ENCODE measurements at regions not wholly inside any gene's neighbourhood (a gene's known extent, or its start where the extent isn't known, plus 50 kb on each side); places are given as distances from the start of the nearest gene placed in this dataset.
"Not testable (repeated sequence)": the region's sequence is repeated elsewhere in the genome, so short reads cannot be mapped to it uniquely, and the experiment has no call there.

DNA sequence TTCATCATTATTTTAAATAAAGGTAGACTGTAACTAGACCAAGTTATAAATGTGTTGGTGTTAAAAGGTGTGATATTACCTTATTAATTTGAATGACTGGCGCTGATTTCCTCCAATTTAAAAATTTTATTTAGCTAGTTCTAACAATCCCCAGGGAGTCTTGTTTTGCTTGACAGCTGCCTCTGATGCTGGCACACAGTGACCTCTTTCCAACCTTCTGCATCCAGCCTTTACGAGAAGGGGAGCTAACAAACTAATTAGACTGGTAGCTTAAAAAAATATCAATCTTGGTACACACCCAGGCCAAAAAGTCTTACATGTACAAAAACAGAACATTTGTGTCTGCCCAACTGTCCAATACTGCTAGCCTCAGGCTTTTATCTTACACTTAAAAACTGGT lies 51.8 kb upstream of the ENPEP start:
- DNase-seq (ENCODE audit: low spot score) = no peak

DNA sequence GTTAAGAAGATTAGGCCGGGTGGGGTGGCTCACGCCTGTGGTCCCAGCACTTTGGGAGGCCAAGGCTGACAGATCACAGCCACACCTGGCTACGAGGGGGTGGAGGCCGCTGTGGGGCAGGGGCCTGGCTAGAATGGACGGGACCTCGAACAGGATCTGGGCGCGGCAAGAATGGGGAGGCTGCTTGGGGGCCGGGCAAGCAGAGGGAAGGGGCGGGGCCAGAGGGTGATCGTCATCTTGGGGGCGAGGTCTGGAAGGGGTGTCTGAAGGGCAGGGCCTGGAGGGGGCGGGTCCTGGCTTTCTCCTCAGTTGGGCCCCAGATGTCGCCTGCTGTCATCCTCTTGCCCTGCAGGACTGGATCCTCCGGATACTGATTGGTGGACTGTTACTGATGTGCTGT lies 57.3 kb upstream of the ENPEP start:
- DNase-seq (ENCODE audit: low spot score) = no peak

DNA sequence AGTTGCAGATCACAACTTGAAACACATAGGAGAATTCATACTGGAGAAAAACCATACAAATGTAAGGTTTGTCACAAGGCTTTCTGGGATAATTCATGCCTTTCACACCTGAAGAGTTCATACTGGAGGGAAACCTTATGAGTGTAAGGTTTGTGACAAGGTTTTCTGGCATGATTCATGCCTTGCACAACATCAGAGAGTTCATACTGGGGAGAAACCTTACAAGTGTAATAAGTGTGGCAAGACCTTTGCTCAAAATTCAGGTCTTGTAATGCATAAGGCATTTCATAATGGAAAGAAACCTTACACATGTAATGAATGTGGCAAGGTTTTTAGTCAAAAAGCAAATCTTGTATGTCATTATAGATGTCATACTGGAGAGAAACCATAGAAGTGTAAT lies 58.8 kb upstream of the ENPEP start:
- no peak for DNase-seq (ENCODE audit: low spot score)

DNA sequence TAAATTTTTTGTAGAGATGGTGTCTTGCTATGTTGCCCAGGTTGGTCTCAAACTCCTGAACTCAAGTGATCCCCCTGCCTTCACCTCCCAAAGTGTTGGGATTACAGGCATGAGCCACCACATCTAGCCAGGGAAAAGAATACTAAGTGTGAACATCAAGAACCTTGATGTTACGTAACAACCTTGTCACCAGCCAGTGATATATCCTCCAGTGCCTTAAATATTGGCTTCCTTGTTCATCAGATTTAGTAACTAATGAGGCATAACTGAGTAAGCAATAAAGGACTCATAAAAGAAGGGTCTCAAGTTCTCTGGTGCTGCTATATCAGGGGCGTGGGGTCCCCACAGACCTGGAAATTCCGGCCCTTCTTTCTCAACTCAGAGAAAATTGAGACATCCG lies 60.5 kb upstream of the ENPEP start:
- no peak for DNase-seq (ENCODE audit: low spot score)

DNA sequence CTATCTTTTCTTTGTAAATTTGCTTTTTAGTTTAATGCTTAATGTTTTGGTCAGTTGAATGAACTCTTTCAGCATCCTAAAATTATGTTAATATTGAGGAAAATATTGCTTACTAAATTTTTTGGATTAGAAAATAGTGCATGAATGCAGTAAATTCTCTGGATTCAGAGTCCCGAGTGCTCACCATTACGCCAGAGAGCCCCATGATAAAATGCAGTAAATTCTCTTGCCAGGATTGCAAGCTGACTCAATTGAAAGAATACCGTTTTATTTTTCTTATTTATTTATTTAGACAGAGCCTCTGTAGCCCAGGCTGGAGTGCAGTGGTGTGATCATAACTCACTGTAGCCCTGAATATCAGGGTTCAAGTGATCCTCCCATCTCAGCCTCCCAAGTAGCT lies 60.9 kb upstream of the ENPEP start:
- DNase-seq (ENCODE audit: low spot score) = no peak

DNA sequence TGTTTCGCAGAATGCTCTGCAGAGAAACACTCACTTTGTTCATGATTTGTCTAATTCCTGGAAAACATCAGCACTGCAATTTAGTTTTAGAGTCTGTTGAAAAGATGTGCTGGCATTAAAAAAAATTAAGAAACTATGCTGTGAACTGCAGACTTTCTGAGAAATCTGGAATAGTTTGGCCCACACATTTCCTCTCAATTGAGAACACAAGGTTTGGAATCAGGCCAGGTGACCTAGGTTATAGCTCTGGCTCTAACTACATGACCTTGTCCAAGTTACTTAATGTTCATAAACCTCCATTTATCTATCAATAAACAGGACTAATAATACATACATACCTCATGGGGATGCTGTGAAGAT lies 61.4 kb upstream of the ENPEP start:
- no peak for DNase-seq (ENCODE audit: low spot score)

DNA sequence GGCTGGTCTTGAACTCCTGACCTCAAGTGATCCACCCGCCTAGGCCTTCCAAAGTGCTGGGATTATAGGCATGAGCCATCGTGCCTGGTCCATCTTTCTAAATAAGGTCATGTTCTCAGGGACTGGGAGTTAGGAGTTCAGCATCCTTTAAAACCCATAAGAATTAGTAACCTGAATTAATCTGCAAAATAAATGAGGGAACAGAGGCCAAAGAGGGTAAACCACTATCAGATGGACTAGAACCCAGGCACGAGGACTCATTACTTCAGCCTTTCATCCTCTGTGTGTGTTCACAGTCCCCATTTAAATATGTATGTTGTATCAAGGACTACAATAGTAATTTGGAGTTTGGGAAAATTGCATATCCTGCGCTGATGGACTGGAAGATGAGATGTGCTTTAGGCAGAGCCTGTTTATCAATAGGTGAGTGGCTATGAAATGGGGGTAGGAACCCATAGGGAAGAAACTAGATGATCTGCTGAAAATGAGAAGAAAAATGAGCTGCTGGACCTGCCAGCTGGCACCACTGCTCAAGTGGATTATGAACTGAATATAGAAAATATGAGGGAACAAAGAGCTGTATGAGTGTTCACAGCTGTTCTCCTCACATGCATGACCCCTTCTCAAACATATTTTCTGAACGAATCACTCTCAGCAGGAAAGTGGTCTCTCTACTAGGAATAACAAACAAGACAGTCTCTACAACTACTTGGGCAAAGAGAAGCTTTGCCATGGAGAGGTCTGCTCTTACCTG lies 62.0 kb upstream of the ENPEP start:
- not testable (repeated sequence) for DNase-seq (ENCODE audit: low spot score)

DNA sequence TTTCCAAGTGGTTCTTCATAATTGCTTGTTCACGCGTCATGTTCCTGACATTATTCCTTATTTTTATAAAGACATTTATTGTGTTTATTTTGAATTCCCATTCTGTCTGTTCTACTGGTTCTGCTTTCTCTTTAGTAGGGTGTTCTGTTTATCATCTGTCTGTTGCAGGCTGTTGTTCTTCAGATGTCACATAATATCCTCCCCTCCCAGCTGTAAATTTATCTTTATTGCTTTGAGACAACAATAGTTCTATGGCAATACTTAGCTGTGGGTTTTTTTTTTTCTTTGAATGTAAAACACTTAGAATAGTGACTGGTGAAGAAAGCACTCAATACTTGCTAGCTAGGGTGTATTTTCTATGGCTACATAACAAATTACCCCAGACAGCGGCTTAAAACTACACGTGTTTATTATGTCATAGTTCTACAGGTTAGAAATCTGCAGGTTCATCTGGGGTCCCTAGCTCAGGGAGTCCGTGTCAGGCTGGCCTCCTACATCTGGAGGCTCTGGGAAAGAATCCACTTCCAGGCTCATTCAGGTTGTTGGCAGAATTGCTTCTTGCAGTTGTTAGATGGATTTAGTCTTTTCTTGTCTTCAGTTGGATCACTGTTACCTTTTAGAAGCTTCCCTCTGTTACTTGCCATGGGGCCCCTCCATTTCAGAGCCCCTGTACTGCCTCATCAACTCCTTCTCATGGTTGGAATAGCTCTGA lies 63.4 kb upstream of the ENPEP start:
- no peak for DNase-seq (ENCODE audit: low spot score)

DNA sequence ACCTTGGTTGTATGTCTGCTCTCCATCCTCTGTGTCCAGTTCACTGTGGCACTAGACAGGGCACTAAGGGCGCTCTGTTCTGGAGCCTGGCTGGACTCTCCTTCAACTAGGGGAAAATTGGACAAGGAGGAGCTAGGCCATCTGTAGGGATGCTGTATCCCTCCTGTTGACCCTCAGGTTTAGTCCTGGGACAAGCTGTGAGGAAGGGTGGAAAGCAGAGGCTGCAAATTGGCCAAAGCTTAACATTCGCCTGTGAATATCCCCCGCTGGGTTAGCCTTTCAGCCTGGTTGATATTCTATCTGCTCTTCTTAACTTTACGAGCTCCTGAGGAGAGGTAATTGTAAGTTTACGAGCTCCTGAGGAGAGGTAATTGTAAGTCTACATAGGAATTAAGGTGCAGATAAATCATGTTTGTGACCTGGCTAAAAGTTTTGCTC lies 64.4 kb upstream of the ENPEP start:
- peak; percentile 60 for DNase-seq (ENCODE audit: low spot score)

DNA sequence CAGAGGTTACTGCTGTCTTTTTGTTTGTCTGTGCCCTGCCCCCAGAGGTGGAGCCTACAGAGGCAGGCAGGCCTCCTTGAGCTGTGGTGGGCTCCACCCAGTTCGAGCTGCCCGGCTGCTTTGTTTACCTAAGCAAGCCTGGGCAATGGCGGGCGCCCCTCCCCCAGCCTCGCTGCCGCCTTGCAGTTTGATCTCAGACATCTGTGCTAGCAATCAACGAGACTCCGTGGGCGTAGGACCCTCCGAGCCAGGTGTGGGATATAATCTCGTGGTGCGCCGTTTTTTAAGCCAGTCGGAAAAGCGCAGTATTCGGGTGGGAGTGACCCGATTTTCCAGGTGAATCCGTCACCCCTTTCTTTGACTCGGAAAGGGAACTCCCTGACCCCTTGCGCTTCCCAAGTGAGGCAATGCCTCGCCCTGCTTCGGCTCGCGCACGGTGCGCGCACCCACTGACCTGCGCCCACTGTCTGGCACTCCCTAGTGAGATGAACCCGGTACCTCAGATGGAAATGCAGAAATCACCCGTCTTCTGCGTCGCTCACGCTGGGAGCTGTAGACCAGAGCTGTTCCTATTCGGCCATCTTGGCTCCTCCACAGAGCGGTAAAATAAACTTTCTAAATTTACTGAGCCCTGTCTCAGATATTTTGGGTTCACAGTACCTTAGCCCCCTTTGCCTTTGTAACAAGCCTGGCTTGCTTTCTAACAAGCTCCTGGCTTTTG lies 64.9 kb upstream of the ENPEP start:
- DNase-seq (ENCODE audit: low spot score) = not testable (repeated sequence)

DNA sequence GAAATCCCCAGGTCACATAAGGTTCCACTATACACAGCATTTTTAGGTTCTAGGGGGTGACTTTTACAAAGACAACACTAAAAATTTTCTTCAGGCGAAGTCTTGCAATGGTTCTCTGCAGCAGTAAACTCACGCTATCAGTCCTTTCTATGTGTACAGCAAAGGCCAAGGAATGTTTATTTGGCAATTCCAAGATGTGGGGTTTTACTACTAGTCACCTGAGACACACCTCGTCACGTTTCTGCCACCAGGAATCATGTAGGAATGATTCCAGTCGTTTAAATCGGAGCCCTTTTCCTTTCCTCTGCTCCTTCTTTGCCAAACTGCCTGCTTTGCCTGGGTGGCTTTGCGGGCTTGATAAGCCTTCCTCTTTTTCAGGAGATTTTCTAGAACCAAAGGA lies 75.9 kb upstream of the ENPEP start:
- DNase-seq (ENCODE audit: low spot score) = no peak

DNA sequence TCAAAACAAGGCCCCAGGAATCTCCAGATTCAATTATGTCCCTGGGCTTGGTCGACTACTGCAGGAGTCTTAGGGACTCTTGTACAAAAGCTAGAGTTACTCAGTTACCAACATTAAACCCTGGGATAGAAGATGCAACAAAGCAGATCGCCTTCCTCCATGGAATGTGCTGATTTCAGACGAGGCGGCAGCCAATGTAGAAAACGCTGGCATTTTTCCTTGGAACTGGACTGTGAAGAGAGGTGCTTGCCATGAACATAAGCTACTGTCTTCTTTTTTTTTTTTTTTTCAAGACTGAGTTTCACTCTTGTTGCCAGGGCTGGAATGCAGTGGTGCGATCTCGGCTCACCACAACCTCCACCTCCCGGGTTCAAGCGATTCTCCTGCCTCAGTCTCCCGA lies 76.9 kb upstream of the ENPEP start:
- not testable (repeated sequence) for DNase-seq (ENCODE audit: low spot score)

DNA sequence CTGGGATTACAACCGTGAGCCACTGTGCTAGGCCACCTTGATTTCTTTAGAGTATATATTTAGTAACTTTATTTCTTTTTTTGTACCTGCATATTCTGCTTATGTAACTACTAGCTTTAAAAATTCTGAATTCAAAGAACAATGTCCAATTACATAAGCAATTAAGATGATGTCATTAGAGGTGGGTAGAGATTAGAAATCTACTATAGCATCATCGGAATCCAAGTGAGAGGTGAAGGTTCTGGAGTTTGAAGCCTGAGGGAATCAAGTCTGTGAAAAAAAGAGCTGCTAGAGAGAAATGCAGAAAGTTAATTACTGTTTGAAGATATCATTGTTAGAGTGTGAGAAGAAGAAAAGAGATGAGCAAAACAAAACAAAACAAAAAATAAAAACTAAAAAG lies 79.0 kb upstream of the ENPEP start:
- no peak for DNase-seq (ENCODE audit: low spot score)

DNA sequence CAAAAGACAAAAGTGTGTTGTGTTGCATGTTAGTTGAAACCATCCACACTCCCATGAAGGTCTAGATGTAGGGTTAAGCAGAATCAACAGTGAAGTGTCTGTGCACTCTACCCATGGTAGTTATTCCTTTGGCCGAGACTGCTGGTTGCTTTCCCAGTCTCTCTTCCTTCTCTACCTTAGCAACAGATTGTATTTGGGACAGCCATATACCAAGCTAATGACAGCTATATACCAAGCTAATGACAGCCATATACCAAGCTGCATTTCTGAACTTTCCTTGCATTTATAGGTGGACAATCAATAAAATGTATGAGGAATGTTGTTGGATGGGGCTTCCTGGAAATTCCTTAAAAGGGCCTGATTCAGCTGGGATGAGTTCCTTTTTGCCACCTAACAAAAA lies 80.5 kb upstream of the ENPEP start:
- no peak for DNase-seq (ENCODE audit: low spot score)

DNA sequence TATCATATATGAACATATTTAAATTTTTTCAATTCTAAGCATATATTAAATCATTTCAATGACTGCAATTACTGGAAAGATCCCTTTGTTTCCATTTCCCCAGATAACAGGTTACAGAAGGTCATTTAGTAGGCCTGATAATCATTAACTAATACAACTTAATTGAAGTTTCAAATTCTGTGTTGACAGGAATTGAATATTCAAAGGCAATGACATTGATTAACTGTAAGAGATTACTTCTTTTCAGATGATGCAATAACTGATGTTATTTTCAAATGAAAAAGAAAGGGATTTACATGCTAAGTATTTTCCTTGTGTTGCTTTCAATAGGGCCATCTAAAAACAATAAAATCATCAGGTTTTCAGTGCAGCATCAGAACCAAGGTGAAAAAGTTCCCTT lies 81.1 kb upstream of the ENPEP start:
- DNase-seq (ENCODE audit: low spot score) = no peak

DNA sequence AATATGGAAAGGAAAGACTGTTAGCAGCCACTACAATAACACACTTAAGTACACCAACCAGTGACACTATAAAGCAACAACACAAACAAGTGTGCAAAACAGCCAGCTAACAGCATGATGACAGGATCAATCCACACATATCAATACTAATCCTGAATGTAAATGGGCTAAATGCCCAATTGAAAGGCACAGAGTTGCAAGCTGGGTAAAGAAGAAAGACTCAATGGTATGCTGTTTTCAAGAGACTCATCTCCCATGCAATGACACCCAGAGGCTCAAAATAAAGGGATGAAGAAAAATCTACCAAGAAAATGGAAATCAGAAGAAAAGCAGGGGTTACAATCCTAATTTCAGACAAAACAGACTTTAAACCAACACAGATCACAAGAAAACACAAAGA lies 94.2 kb upstream of the ENPEP start:
- no peak for DNase-seq (ENCODE audit: low spot score)

DNA sequence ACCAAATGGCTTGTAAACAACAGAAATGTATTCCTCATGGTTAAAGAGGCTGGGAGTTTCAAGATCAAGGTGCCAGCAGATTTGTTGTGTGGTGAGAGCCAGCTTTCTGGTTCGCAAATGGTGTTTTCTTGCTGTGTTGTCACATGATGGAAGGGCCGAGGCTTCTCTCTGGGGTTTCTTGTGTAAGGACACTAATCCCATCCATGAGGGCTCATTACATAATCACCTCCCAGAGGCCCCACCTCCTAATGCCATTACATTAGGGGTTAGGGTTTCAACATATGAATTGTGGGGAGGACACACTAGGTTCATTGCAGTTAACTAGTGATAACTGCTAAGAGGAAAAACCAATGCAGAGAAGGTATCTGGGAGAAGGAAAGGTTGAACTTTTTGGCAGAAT lies 103.5 kb upstream of the ENPEP start:
- no peak for DNase-seq (ENCODE audit: low spot score)

DNA sequence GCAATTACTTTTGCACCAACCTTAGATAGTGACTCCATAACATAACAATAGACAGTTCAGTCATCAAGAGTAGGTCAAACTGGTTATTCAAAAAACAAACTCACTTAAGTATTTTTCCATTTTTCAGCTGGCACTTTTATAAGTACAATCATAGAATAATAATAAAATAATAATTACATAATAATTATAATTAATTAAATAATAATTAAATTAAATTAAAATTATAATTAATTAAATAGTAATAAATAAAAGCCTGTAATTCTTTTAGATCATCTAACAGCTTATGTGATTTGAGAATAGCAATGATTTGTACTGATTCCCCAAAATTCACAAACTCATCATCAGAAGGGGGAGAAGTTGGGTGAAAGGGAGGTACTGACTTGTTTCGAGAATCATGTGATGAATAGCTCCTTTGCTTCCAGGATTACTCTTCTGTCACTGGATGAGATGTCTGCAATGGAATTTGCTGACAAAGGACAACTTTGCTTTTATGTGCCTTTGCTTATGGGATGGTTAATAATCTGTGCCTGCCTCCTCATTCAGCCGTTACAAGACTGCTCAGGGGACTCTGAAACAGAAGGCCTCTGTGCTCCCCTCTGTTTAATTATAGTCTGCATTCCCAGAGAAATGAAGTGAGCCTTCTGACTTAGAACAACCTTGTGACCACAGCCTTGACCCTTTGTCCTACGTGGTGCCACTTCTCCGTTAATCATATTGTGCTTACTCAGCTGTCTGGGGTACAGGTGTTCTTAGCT lies 104.8 kb upstream of the ENPEP start:
- no peak for DNase-seq (ENCODE audit: low spot score)

DNA sequence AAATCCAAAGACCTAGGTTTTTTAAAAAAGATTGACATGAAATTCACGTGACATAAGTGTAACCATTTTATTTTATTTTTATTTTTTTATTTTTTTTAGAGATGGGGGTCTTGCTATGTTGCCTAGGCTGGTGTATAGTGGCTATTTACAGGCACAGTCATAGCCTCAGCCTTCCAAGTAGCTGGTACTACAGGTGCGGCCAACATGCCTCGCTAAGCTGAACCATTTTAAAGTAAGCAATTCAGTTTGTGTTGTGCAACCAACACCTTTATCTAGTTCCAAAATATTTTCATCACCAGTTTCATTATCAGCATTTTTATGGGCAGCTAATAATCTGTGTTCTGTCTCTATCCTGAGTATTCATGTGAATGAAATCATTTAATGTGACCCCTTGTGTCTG lies 107.5 kb upstream of the ENPEP start:
- DNase-seq (ENCODE audit: low spot score) = no peak

DNA sequence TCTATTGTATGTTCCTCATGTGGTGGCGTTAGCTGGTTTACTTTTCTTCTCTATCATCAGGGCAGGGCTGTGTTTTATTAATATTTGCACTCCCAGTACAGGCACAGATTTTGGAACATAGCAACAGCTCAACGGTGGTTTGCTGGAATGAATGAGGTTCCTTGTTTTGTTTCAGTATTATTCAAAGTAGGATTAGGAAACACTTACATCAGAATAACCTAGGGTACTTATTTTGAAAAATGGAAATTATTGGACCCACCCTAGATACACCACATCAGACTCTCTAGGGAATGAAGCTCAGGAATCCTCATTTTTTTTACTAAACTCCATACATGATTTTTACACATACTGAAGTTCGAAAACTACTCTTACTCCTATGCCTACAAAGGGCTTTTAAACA lies 108.8 kb upstream of the ENPEP start:
- no peak for DNase-seq (ENCODE audit: low spot score)

DNA sequence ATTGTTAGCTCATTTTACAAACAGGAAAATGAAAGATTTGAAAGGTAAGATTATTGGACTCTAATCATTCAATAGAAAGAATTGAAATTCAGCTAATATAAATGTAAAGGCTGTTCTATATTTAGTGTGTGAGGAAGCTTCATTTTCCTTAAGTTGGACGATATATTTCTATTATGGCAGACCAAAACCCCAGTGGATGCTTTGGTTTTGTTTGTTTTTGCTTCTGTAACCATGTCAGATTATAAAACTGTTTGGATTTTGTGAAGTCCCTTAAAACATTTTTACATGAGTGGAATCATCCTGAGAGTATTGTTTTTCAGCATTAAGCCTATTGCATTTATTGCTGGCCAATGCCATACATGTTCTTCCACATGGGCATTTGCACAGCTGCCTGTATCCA lies 110.2 kb upstream of the ENPEP start:
- DNase-seq (ENCODE audit: low spot score) = no peak

DNA sequence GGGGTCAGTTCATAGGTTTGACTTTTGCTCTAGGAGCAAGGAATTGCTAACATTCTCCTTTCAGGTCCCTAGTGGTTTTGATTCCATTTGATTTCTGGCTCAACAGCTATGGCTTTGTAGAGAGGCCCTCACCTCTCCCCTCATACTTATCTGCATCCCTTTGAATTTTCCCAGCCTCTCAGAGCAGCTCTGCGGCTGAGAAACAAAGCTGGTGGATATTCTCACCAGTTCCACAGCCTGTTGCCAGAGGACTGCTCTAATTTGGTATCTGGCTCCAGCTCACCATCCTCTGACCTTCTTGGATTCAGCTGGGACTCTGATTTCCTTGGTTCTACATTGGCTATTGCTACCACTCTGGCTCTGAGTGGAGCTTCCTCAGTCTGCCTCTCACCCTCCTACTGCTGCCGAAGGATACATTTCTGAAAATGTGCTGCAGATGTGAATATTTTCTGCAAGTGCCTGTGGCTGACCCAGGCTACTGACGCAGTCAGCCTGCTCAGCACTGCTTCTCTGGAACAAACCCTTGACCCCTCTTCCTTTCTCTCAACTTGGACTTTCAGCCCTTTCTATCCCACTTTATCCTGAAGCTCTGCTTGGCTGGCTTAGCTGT lies 110.9 kb upstream of the ENPEP start:
- no peak for DNase-seq (ENCODE audit: low spot score)

Data from ecto neural progenitor cell (in vitro differentiated cells).